Omental fat pad (tissue), 3 donors: ENCODE measurements at regions not wholly inside any gene's neighbourhood (a gene's known extent, or its start where the extent isn't known, plus 50 kb on each side); places are given as distances from the start of the nearest gene placed in this dataset.

ENCODE experiments used
- ATAC-seq: fragments of 150-250 bp; one replicate; pipeline ENCODE4 v1.9.1; 2016; ENCODE audit warnings: mild to moderate bottlenecking, moderate library complexity; ENCODE audit not compliant: low FRiP score
- DNase-seq: peaks from one replicate; pipeline ENCODE4 v3.0.0-alpha.2; 2019; ENCODE audit warnings: low spot score
- TF ChIP-seq, protein P1 (sequence below), 3 donors: fragments of 450-650 bp; IDR thresholded peaks; one replicate each; pipeline ENCODE4 v1.5.1; 2016 to 2017; ENCODE audit warnings: antibody characterized with exemption in 3 of 3, mild to moderate bottlenecking in 3 of 3, moderate library complexity in 2 of 3

GRCh38 chr12:60437297-60437696 lies 841.5 kb downstream of the SLC16A7 start:
- DNase-seq (no peak), ATAC-seq (no peak)
- TF ChIP-seq, protein P1, sequence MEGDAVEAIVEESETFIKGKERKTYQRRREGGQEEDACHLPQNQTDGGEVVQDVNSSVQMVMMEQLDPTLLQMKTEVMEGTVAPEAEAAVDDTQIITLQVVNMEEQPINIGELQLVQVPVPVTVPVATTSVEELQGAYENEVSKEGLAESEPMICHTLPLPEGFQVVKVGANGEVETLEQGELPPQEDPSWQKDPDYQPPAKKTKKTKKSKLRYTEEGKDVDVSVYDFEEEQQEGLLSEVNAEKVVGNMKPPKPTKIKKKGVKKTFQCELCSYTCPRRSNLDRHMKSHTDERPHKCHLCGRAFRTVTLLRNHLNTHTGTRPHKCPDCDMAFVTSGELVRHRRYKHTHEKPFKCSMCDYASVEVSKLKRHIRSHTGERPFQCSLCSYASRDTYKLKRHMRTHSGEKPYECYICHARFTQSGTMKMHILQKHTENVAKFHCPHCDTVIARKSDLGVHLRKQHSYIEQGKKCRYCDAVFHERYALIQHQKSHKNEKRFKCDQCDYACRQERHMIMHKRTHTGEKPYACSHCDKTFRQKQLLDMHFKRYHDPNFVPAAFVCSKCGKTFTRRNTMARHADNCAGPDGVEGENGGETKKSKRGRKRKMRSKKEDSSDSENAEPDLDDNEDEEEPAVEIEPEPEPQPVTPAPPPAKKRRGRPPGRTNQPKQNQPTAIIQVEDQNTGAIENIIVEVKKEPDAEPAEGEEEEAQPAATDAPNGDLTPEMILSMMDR (IDR thresholded peaks at IDR 0.05): no peak

DNA sequence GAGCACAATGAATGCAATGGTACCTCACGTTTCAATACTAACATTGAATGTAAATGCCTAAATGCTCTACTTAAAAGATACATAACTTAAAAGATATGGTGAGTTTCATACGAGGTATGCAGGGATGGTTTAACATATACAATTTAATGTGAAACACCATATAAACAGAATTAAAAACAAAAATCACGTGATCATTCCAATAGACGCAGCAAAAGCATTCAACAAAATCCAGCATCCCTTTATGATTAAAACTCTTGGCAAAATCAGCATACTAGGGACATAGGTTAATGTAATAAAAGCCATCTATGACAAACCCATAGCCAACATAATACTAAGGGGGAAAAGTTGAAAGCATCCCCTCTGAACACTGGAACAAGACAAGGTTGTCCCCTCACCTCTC lies 845.7 kb downstream of the SLC16A7 start:
- TF ChIP-seq, protein P1 (IDR thresholded peaks at IDR 0.05): no peak
- DNase-seq: no peak
- ATAC-seq: no peak

GRCh38 chr12:60451457-60451856 lies 855.6 kb downstream of the SLC16A7 start:
- TF ChIP-seq, protein P1 (IDR thresholded peaks at IDR 0.05): no peak
- DNase-seq (no peak), ATAC-seq (no peak)

DNA sequence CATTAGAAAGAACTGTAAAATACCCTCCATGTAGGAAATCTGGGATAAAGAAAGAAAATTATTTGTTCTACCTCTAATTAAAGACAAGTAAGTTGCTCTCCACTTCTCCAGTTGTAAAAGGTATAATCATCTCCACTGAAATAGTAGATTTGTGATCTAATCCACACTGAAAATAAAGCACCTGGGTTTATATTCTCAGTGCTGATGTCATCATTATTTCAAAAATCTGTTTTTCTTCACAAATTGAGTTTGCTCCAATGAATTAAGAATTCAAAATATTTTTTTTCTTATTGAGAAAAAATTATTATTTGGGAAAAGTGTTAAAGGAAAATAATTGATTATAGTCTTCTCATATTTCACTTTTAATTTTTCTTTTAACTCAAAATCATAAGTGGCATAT lies 869.2 kb downstream of the SLC16A7 start:
- no peak for DNase-seq
- no peak for ATAC-seq
- TF ChIP-seq, protein P1 (IDR thresholded peaks at IDR 0.05): no peak

DNA sequence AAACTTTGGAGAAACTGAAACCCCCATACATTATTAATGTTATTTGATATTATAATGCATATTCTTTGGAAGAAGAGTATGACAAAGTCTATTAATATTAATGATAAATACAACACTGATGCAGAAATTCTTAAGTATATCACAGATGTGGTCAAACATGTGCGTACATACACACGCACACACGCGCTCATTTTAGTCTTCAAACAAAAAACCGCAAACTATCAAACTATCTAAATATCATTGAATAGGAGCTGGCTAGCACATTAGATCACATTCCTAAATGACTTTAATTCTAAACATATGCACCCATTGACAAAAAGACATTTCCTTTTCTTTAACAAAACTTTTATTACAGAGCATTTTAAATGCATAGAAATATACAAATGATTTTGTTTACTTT lies 872.7 kb downstream of the SLC16A7 start:
- TF ChIP-seq, protein P1 (IDR thresholded peaks at IDR 0.05): no peak
- DNase-seq (no peak), ATAC-seq (no peak)

DNA sequence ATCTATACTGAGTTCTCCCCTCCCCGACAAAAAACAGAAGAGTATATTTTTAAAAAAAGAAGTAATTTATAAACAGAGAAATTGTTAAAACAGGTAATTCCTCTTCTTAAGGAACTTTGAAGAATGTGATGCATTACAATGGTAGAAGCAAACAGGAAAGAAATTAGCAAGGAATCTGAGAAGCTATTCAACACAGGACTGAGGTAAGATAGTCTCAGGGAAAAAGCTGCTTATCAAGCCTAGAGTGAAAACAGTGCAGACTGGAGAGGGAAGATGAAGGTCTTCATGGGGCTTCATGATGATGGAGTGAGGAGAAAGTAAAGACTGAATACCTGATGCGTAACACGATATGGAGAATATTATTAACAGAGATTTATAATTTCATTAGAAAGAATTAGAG lies 880.0 kb downstream of the SLC16A7 start:
- ATAC-seq: no peak
- TF ChIP-seq, protein P1 (IDR thresholded peaks at IDR 0.05): no peak
- DNase-seq: no peak

GRCh38 chr12:60487284-60487683 lies 891.5 kb downstream of the SLC16A7 start:
- ATAC-seq (no peak), DNase-seq (no peak)
- TF ChIP-seq, protein P1 (IDR thresholded peaks at IDR 0.05): no peak
